SK-N-SH (cell line): ENCODE measurements at regions not wholly inside any gene's neighbourhood (a gene's known extent, or its start where the extent isn't known, plus 50 kb on each side); places are given as distances from the start of the nearest gene placed in this dataset.

Source experiments
- CTCF ChIP-seq: fragments of 200-600 bp; sonication (generic); IDR thresholded peaks from 2 replicates; pipeline ENCODE4 v1.6.1; 2017; ENCODE audit warnings: antibody characterized with exemption, mild to moderate bottlenecking, moderate library complexity
- MAX ChIP-seq: IDR thresholded peaks from 2 replicates; pipeline ENCODE4 v1.4.0; 2012; ENCODE audit warnings: low read depth
- MEF2A ChIP-seq: IDR thresholded peaks from 2 replicates; pipeline ENCODE4 v1.4.0; 2012; ENCODE audit warnings: low read depth, borderline replicate concordance
- POLR2AphosphoS5 ChIP-seq: IDR thresholded peaks from 2 replicates; pipeline ENCODE4 v1.6.1; 2012; ENCODE audit warnings: low read depth, low read length
- RAD21 ChIP-seq: IDR thresholded peaks from 2 replicates; pipeline ENCODE4 v1.6.1; 2012; ENCODE audit warnings: mild to moderate bottlenecking, low read length
- RCOR1 ChIP-seq: fragments of 150-350 bp; IDR thresholded peaks from 2 replicates; pipeline ENCODE4 v1.6.1; 2017; ENCODE audit warnings: antibody characterized with exemption, low read length
- RXRA ChIP-seq: IDR thresholded peaks from 2 replicates; pipeline ENCODE4 v1.4.0; 2012; ENCODE audit warnings: low read depth, mild to moderate bottlenecking, borderline replicate concordance
- USF2 ChIP-seq: fragments of 150-350 bp; IDR thresholded peaks from 2 replicates; pipeline ENCODE4 v1.6.1; 2017; ENCODE audit warnings: antibody characterized with exemption, low read length, low read depth, borderline replicate concordance

GRCh38 chr6:164905311-164905710, 404.1 kb downstream of the C6orf118 start:
- TF ChIP-seq MEF2A (no peak), CTCF (no peak), POLR2AphosphoS5 (no peak), USF2 (no peak), RCOR1 (no peak), RXRA (no peak), MAX (no peak), RAD21 (no peak)
